Small intestine (tissue), 7 donors: ENCODE measurements at regions not wholly inside any gene's neighbourhood (a gene's known extent, or its start where the extent isn't known, plus 50 kb on each side); places are given as distances from the start of the nearest gene placed in this dataset.

Source experiments
- DNase-seq, 2 donors: peaks; one replicate each; pipeline versions ENCODE4 v3.0.0 to v3.0.0-alpha.2; 2013
- FAIRE-seq: peaks from 2 replicates; lab custom pipeline; 2012; peaks lifted over from hg19 to GRCh38; lab: Jason Lieb, UNC
- H3K27ac ChIP-seq, 3 donors: one replicate each; pipeline ENCODE4 v1.5.1; 2013; ENCODE audit warnings: low read length in 2 of 3, mild to moderate bottlenecking in 2 of 3, control low read depth in 1 of 3, inconsistent platforms in 1 of 3, low read depth in 1 of 3, moderate library complexity in 1 of 3
- H3K27me3 ChIP-seq, 3 donors: one replicate each; pipeline ENCODE4 v1.6.1; 2013; ENCODE audit warnings: low read length in 3 of 3, inconsistent platforms in 1 of 3; ENCODE audit not compliant: control insufficient read depth in 3 of 3, insufficient read depth in 3 of 3
- H3K36me3 ChIP-seq, 3 donors: one replicate each; pipeline ENCODE4 v1.6.1; 2013; ENCODE audit warnings: low read length in 3 of 3, inconsistent platforms in 1 of 3, low read depth in 1 of 3, mild to moderate bottlenecking in 1 of 3, moderate library complexity in 1 of 3; ENCODE audit not compliant: control insufficient read depth in 3 of 3, insufficient read depth in 2 of 3
- H3K4me1 ChIP-seq, 3 donors: one replicate each; pipeline ENCODE4 v1.6.1; 2013; ENCODE audit warnings: low read length in 2 of 3, inconsistent platforms in 1 of 3, low read depth in 1 of 3, mild to moderate bottlenecking in 1 of 3, moderate library complexity in 1 of 3; ENCODE audit not compliant: control insufficient read depth in 3 of 3, insufficient read depth in 2 of 3
- H3K4me3 ChIP-seq, 3 donors: one replicate each; pipeline ENCODE4 v1.5.1; 2013; ENCODE audit warnings: low read length in 3 of 3, control low read depth in 1 of 3, inconsistent platforms in 1 of 3, low read depth in 1 of 3, mild to moderate bottlenecking in 1 of 3, moderate library complexity in 1 of 3
- H3K9me3 ChIP-seq, 2 donors: one replicate each; pipeline ENCODE4 v1.6.1; 2013; ENCODE audit warnings: low read depth in 1 of 2, low read length in 1 of 2; ENCODE audit not compliant: control insufficient read depth in 2 of 2, insufficient read depth in 1 of 2
- WGBS, 3 donors: extraction: QIAGEN DNeasy Blood & Tissue Kit; methylation state at CpG; one replicate each; pipeline ENCODE4 v1.1.7; 2013; 5-methylcytosine and 5-hydroxymethylcytosine counted together
- donor health status: healthy with polysubstance abuse.
- donor health status: control.
- donor health status: control.
- donor health status: Bipolar disorder and iron deficiency.
- donor health status: healthy.

DNA sequence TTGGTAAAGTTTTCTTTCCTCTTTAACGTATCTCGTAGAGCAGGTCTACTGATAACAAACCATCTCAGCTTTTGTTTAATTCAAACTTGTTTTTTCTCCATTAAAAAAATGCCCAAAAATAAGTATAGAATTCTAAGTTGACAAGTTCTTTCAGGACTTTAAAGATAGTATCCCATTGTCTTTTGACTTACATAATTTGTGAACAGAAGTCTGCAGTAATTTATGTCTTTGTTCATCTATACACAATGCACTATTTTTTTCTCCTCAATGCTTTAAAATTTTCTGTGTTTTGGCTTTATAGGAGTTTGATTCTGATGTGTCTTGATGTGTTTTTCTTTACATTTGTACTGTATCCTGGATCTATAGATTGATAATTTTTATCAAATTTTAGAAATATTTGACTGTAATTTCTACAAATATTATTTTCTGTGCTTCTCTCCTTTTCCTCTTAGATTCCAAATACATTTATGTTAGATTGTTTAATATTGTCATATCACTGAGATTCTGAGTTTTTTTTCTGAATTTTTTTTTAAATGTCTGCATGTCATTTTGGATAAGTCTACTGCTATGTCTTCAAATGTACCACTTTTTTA is 143.3 kb downstream of the FTCDNL1 start:
- Histone ChIP-seq H3K4me3 (no peak overlapping the region), H3K9me3 (peaks cover 0 to 7% of the 10 kb centered on the region in 2 donors), H3K27me3 (no peaks in the 10 kb centered on the region), H3K27ac (no peak overlapping the region), H3K36me3 (no peaks in the 10 kb centered on the region), H3K4me1 (no peaks in the 10 kb centered on the region)
- peak; percentile 76 for FAIRE-seq
- no peak for DNase-seq
- 93 to 98% (median 97%) methylated on average over 2 of the region's 2 CpGs for WGBS, 3 donors

DNA sequence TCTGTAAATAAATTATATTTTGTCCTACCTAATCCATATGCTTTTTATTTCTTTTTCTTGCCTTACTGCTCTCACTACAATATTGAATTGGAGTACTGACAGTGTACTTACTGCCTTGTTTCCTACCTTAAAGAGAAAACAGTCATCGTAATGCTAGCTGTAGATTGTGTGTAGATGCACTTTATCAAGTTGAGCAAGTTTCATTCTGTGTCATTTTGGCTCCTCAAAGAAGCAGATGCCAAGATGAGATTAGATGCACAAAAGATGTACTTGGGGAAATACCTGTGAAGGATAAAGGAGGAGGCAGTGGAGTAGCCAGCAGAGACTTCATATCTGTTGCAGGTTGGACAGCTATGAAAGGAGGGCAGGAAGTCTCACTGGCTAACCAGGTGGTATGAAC is 145.5 kb downstream of the FTCDNL1 start:
- Histone ChIP-seq H3K4me3 (no peak overlapping the region), H3K27ac (no peak overlapping the region), H3K9me3 (peaks cover 0 to 7% of the 10 kb centered on the region in 2 donors), H3K27me3 (no peaks in the 10 kb centered on the region), H3K36me3 (no peaks in the 10 kb centered on the region), H3K4me1 (no peaks in the 10 kb centered on the region)
- DNase-seq (no peak), FAIRE-seq (no peak)
- WGBS, 3 donors, result 62 to 81% (median 78%) methylated on average over 1 of the region's 1 CpG

DNA sequence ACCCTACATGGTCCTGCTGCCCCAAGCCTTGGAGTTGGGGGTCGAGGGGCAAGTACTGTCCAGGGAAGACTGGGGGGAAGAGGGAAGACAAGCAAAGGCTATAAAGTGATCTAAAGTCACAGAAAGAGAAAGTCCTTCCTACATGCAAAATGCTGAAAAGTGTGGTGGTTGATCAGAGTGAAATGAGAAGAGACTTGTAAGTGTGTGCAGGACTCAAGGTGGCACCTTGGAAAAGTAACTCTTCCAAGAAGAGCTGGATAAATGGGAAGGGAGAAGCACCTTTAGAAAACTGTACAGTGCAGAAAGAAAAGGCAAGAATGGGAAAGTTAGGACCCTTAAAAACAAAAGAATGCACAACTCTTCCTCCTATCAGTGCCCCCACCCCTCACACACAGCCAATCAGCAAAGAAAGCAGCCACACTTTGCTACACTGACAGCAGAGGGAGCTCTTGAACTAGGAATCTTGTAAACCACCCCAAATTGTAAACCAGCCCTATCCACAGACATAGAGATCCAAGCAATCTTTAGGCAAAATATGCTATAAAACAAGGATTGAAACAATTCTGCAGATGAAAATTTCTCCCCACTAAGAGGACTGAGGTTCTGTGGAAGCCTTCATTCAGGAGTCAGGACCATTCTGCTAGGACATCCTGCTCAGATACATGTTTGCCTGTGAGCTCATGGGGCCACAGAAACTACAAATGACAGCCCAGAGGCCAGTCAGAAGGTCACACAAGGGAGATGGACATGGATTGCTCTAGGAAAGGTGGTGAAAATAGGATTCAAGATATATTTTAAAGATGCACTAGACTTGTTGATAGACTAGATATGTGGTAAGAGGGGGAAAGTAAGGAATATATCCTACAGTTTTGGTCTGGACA is 146.4 kb downstream of the FTCDNL1 start:
- Histone ChIP-seq H3K27me3 (no peaks in the 10 kb centered on the region), H3K4me3 (no peak overlapping the region), H3K9me3 (peaks cover 0 to 7% of the 10 kb centered on the region in 2 donors), H3K36me3 (no peaks in the 10 kb centered on the region), H3K27ac (no peak overlapping the region), H3K4me1 (no peaks in the 10 kb centered on the region)
- FAIRE-seq (no peak), DNase-seq (peak; percentile 33 to 62)
- 64 to 75% (median 68%) methylated on average over 1 of the region's 1 CpG for WGBS, 3 donors

DNA sequence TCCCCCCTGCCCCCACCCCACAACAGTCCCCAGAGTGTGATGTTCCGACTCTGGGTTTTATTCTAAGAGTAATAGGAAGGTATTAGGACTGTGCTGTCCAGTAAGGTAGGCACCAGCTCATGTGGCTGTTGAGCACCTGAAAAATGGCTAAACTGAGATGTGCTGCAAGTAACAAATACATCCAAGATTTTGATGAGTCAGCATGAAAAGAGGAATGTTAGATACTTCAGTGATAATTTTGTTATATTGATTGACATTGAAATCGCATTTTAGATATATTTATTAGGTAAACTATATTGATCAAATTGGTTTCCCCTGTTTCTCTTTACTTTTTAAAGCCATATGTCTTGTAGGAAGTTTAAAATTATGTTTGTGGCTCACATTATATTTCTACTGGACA is 147.8 kb downstream of the FTCDNL1 start:
- FAIRE-seq (no peak), DNase-seq (no peak)
- WGBS, 3 donors, result 44 to 84% (median 67%) methylated on average over 2 of the region's 2 CpGs

DNA sequence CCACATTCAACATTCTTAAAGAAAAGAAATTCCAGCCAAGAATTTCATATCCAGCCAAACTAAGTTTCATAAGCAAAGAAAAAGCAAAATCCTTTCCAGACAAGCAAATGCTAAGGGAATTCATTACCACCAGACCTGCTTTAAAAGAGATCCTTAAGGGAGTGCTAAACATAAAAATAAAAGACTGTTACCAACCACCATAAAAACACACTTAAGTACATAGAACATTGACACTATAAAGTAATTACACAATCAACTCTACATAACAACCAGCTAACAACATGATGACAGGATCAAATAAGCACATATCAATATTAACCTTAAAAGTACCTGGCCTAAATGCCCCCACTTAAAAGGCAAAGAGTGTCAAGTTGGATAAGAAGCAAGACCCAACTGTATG is 153.5 kb downstream of the FTCDNL1 start:
- Histone ChIP-seq H3K9me3 (peaks cover 0 to 4% of the 10 kb centered on the region in 2 donors), H3K4me3 (no peak overlapping the region), H3K27ac (no peak overlapping the region), H3K36me3 (no peaks in the 10 kb centered on the region), H3K4me1 (no peaks in the 10 kb centered on the region), H3K27me3 (no peaks in the 10 kb centered on the region)
- no peak for DNase-seq
- no peak for FAIRE-seq

More for the DNA sequence above, 147.8 kb downstream of the FTCDNL1 start:
- no peaks in the 10 kb centered on the region for H3K36me3 ChIP-seq
- H3K27me3 ChIP-seq, result no peaks in the 10 kb centered on the region
- H3K4me1 ChIP-seq, result no peaks in the 10 kb centered on the region
- peaks cover 0 to 7% of the 10 kb centered on the region in 2 donors for H3K9me3 ChIP-seq
- no peak overlapping the region for H3K27ac ChIP-seq
- no peak overlapping the region for H3K4me3 ChIP-seq

DNA sequence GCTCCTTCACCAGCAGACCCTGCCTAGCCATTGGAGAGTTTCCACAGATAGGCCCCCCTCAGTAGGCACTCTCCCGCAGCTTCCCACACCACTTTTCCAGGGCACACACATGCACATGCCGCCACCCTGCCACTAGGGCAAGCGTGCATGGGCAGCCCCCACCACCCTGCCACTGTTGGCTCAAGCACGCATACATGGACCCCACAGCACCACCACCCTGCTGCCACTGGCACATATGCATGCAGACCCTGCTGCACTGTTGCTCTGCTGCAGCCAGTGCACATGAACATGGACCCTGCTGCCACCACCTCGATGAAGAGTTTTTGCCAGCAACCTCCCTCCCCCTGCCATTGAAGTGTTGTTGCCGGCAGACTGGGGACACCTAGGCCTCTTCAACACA is 154.9 kb downstream of the FTCDNL1 start:
- 87 to 93% (median 88%) methylated on average over 6 of the region's 6 CpGs for WGBS, 3 donors
- Histone ChIP-seq H3K27ac (no peak overlapping the region), H3K4me1 (no peaks in the 10 kb centered on the region), H3K4me3 (no peak overlapping the region), H3K36me3 (no peaks in the 10 kb centered on the region), H3K9me3 (peaks cover 0 to 4% of the 10 kb centered on the region in 2 donors), H3K27me3 (no peaks in the 10 kb centered on the region)
- no peak for DNase-seq
- FAIRE-seq, result no peak

DNA sequence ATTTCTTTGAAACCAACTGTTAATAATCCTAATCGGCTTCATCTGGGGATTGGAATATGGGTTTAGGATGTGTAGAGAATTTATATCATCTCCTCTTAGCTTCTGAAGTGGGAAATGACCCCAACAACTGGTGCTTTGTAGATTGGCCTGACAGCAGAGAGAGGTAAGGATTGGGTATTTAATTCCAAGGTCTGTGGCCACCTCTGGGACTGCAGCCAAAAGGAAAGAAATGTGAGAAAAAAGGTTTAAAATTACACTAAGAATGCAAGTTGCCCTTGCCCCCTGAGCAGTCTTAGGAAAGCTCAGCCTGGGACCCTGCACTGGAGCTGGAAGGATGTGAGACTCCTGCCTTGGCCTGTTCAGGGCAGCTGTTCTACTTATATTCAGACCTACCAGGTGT is 157.1 kb downstream of the FTCDNL1 start:
- no peaks in the 10 kb centered on the region for H3K27me3 ChIP-seq
- no peak overlapping the region for H3K27ac ChIP-seq
- no peak overlapping the region for H3K4me3 ChIP-seq
- H3K9me3 ChIP-seq, result peaks cover 0 to 4% of the 10 kb centered on the region in 2 donors
- DNase-seq (no peak), FAIRE-seq (no peak)
- WGBS, 3 donors, result 89 to 100% (median 91%) methylated on average over 1 of the region's 1 CpG
- no peaks in the 10 kb centered on the region for H3K36me3 ChIP-seq
- no peaks in the 10 kb centered on the region for H3K4me1 ChIP-seq

DNA sequence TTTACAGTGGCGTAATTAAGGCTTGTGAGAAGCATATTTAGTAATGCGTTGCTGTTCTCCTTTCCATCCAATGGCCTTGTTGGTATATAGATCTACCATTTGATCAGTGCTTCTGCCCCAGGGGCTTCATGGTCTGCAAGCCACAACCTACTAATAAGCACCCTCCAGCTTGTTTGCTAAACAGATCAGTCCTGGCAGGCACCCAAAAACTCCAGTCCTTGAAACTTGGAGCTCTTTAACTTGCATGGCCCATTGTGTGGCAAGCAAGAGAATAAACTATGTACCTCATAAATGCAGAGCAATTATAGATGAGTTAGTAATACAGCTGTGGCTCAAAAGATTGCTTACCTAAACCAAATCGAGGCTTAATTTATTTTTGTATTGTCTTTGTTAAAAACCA is 158.5 kb downstream of the FTCDNL1 start:
- Histone ChIP-seq H3K9me3 (peaks cover 0 to 4% of the 10 kb centered on the region in 2 donors), H3K36me3 (no peaks in the 10 kb centered on the region), H3K4me1 (no peaks in the 10 kb centered on the region), H3K27ac (no peak overlapping the region), H3K27me3 (no peaks in the 10 kb centered on the region), H3K4me3 (no peak overlapping the region)
- no peak for FAIRE-seq
- WGBS, 3 donors, result 62 to 69% (median 66%) methylated on average over 3 of the region's 3 CpGs
- DNase-seq, result peak in 1 of 2 donors; percentile 3
